ENCODE measurements at regions not wholly inside any gene's neighbourhood (a gene's known extent, or its start where the extent isn't known, plus 50 kb on each side); places are given as distances from the start of the nearest gene placed in this dataset.

- TF ChIP-seq CTCF (IDR thresholded peaks at IDR 0.05 in 2 of 3, conservative IDR thresholded peaks at IDR 0.05 in 1 of 3; ENCODE audit: control insufficient read depth in 2 of 3, extremely low read depth in 1 of 3, insufficient read depth in 1 of 3, low read depth in 3 of 3, low read length in 3 of 3) (no peak), CBX3 (IDR thresholded peaks at IDR 0.05; ENCODE audit: borderline replicate concordance, low read depth) (no peak), ATF3 (IDR thresholded peaks at IDR 0.05; ENCODE audit: borderline replicate concordance, extremely low read depth, low read depth, low read length) (no peak), NFYA (IDR thresholded peaks at IDR 0.05; ENCODE audit: borderline replicate concordance, low read depth, low read length) (no peak), BCLAF1 (IDR thresholded peaks at IDR 0.05) (no peak), ESRRA (IDR thresholded peaks at IDR 0.05; ENCODE audit: low read length) (no peak)
These were observed 386.2 kb upstream of the ARHGEF26 start for GRCh38 chr3:153734777-153735551.

Data from GM12878 (cell line).